Epidermal melanocyte (primary cell): ENCODE measurements at regions not wholly inside any gene's neighbourhood (a gene's known extent, or its start where the extent isn't known, plus 50 kb on each side); places are given as distances from the start of the nearest gene placed in this dataset.

Experiments used
- DNase-seq: peaks from one replicate; pipeline ENCODE4 v3.0.0; 2011; ENCODE audit warnings: low spot score; ENCODE audit not compliant: insufficient read length

DNA sequence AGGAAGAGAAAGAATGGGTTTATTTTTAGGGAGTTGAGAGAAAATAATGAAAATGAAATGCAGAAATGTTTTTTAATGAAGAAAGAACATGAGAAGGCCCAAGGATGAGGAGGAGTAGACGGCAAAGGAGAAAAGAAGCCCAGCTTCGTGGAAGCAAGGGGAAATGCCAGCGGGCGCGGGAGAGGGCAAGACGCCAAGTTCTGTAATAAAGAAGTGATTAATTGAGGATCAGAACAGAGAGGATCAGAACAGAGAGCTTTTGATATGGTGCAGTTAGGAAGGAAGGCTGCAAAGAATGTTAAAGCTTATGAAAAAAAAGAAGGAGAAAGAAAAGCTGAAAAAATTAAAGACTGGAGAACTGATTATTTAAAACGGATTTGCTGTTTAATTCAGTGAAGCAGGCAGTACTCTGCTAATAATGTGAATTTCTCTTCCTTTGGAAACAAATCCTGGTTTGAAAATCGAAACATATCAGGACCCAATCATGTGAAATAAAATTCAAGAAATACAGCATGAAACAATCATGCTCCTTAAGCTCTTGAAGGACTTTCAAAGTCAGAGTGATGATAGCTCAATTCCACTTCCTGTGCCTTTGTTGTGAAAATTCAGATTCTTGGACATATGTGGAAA lies 99.3 kb upstream of the SOX1 start:
- peak; percentile 61 for DNase-seq

DNA sequence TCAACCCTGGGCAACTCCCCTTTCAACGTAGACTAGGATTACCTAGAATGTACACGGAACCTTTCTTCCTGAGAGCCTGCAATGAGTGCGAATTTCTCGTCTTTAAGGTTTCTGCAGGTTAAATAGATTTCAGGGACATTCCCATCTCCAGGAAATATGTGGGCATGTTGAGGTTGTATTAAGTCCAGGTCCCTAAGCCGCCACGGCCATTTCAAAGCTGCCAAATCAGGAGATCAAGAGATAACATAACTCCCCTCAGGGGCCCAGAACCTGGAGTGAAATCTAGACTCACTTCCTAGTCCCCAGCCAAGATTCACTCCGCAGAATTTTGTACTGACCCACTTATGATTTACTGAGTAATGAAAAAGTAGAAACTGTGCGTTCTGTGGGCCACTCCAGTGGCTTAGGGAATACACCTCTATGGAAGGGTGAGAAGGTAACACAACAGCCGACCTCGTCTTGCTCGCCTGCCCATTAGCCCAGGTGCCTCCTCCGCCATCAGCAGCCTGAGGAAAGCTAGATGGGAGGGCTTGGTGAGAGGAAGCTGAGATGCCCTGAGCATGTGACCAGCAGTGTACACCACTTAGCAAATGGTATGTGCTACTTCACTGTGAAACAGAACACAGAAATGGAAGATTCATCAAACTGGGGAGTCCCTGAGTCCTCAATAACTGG lies 98.5 kb upstream of the SOX1 start:
- DNase-seq = no peak

DNA sequence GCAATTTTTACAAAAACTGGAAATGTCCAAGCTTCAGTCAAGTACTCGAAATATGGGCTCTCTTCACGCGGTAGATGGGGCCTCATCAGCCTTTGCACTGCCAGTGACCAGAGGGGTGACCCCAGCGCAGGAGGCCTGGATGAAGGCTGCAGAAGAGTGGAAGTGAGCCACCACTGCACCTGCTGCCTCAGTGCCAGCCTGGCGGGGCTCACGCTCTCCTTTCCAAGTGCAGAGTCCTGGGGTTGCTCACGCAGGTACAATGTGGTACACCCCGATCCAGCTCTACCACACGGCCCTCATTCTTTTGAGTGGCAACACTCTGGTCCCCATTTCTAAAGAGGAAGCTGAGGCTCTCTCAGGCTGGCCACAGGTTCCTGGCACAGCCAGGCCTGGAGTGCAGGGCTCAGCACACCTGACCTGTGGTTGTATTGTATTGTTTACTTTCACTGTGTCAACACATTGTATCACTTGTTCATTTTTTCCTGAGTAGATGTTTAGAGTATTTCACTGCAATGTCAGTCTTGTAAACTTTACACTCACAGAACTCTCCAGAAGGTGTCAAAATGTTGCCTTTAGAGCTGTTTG lies 97.3 kb upstream of the SOX1 start:
- DNase-seq = no peak

DNA sequence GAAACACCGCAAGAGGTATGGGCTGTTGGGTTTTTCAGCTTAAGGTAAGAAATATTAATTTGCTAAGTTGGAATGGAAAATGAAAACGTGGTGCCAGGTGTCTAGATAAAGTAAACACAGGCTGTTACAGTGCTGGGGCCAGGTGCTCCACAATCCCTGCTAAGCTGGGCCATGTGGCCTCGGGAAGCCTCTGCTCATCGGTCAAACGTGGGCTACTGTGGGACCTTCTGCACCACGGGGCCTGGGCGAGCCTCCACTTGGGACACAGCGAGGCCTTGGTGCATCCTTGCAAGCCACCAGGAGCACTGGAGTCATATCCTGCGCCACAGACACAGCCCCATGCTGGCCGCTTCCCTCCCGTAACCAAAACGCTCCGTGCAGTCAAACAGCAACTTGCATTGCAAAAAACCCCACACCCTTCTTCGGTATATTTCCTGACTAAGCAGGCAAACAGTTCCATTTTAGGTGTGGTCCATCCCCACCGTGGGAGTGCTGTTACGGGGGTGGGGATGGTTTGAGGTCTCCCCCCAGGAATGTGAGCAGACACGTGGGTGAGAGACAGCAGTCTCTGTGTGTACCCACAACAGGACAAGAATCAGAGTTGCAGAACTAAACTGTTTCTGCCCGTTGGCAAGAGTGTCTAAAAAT lies 96.3 kb upstream of the SOX1 start:
- DNase-seq = no peak

DNA sequence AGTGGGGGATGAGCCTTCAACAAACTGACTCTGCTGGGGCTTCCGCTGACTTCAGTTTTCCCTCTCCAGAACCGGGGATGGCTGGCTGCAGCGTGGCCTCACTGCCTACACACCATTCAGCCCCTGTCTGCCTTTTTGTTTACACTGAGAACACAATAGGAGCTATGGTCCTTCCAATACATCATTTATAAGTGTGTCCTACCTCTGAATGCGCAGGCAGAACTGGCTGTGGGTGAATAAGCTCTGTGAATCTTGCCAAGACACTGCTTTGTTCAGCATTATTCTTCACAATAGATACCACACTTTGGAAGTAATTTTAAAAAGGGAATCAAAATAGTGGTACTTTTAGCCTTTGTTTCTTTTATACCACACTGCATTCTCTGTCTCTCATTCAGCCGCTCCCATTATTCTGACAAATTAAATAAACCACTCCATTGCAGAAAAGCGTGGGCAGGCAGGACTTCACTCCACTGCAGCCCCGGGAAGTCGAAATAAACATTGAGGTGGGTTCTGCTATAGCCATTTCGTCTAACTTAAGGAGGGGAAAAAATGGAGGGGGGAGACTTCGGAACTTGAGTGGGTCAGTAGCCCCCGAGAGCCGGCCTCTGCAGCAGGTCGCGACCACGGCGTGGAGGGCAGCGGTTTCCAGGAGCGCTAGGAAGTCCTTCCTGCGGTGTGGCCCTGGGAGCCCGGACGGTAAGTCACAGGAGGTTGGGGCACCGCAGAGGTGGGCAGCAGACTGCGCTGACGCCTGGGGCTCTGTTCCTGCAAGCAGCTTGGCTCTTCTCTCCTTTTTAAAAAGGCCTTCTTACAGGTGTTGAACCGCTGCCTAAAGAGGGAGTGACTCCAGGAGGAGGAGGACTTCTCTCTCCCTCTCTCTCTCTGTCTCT lies 94.8 kb upstream of the SOX1 start:
- no peak for DNase-seq

DNA sequence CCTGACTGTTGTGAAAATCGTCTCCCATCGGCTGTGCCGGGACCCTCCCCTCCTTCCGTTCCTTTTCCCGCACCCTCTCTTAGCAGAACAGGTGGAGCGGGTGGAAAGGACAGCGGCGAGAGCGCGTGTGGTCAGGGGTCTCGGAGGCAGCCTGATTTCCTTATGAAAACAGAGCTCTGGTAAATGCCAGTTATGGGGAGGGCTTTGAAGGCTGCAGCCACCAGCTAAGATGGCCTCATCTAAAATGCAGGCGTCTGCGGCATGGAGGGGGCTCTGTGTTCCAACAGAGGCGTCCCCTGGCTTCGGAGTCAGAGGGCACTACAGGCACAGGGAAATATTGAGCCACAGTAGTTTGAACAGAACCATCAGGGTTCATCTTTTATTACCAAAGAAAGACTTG lies 93.8 kb upstream of the SOX1 start:
- no peak for DNase-seq

DNA sequence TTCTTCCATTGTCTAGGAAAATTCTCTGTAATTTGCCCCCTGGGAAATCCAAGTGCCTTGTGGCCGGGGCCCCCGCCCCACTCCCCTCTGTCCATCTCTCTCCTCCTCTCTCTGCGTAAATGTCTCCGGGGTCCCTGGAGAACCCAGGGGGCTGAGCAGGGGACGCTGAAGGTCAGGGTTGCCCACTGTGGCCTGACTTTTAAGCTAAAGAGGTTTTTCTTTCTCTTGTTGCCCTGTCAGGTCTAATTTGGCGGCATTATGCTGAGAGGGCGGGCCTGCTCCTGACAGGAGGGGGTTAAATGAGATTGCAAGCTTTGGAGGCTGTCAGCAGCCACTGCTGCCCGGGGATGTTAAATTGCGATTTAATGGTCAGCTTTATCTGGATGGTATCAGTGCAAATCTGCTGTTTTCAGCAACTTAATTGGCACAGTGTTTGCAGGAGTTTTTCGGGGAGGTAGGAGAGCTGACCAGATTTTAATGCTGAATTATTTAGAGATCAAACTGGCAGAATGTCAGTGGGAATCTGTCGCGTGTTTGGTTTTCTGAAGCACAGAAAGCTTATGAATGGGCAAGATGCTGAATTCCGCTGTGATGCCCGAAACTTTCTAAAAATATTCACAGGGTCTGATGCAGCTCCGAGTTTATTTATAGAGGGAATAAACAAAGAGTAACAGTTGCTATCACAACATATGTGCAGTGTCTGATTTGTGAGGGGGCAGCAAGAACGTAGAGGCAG lies 93.2 kb upstream of the SOX1 start:
- peak; percentile 81 for DNase-seq

DNA sequence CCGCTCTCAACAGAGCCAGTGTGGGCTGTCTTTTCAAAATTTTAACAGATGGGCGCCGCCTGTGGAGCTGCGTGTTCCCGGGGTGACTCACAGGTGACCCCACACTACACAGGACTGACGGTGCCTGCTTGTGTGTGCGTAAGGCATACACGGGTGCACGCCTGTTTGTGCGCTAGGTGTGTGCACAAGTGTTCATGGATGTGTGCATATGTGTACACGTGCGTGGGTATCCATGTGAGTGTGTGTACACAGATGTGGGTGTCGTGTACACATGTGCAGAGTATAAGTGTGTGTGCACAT lies 92.7 kb upstream of the SOX1 start:
- DNase-seq = no peak

DNA sequence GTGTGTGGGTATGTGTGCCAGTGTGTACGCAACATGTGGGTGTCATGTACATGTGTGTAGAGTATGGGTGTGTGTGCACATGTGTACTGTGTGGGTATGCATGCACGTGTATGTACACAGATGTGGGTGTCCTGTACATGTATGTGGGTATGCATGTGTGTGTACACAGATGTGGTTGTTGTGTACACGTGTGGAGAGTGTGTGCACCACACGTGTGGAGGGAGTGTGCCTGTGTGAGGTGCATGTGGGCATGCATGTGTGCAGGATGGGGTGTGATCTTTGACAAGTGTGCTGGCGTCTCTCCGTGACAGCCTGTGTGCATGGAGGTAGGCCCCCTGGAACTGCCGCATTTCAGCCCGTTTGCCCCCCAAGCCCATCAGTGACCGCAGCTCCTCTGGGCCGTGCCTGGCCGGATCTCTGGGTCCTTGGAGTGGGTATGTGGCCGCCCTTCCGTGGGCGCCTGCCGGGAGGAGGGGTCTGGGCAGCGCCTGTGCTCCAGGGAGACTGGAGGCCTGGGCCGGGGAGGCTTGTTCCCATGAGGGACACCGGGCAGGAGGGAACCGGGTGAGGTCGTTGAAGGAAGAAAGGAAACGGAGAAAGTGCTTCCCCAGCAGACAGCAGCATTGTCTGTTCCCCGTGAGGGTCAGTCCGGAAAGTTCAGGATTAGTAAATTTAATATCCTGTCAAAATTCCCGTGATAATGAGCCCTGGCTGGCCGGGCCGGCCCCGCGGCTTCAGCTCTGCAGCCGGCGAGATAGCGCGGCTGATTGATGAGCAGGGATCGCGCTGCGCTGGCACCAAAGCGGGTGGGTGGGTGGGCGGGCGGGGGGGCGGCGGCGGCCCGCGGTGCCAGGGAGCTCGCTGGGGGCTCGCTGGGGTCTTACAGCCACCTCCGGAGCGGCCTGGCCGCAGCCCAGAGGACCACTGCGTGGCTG lies 91.1 kb upstream of the SOX1 start:
- no peak for DNase-seq

DNA sequence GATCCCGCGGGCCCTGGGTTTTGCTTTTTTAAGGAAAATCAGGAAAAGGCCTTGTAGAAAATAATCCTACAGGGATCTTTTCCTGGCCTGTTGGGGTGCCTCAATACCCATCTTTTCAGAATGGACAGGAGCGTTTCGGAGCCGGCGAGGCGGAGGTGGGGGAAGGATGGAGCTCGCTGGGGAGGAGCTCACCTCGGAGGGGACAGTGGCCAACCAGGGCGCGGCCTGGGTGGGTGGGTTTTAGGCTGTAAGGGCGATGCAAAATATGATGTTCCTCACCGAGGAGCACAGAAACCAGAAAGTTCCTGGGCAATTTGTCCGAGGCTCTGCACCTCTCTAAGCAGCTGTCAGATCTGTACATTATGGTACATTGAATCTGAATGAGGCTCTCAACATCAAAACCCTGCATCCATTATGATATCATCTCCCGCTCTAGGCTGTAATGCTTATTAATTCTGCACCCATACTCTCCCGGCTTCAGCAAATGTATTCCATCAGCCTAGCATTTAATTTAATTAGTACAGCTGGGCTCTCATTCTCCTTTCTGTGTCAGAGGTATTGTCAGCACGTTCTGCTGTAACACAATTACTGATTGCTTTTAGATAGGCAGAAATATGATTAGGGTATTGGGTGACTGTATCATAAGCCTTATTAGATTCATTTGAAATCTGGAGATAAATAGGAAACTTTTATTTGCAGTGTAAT lies 90.3 kb upstream of the SOX1 start:
- DNase-seq = no peak

DNA sequence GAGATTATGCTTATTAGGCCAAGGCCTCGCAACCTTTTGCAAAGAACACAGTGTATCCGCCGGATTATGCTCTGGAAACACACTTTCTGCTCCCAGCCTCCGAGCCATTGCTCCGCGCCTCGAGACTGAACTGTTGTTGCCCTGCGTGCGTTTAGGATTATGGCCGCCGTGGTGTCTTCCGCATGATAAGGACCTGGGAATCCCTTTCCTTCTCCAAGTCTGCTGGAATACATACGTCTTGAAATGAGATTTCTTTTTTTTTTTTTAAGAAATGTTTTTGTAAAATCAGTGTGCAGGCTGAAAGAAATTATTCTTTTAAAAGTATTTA lies 89.8 kb upstream of the SOX1 start:
- DNase-seq = no peak

DNA sequence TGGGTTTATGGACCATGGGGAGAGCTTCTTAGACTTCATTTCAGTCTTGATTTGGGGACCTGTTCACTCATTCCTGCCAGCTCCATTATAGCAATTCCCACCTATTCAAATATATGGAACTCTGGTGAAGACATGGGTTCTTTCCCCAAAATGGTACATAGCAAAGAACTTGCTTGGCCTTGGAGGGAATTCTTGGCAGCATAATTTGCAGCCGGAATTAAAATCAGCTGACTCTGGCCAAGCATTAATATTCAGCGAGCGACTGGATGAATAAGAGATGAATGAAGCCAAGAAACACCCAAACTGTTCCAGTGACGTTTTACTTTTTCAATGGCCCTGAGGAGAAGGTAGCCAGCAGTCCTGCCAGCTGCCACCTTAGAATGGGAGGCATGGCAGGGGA lies 88.4 kb upstream of the SOX1 start:
- no peak for DNase-seq

DNA sequence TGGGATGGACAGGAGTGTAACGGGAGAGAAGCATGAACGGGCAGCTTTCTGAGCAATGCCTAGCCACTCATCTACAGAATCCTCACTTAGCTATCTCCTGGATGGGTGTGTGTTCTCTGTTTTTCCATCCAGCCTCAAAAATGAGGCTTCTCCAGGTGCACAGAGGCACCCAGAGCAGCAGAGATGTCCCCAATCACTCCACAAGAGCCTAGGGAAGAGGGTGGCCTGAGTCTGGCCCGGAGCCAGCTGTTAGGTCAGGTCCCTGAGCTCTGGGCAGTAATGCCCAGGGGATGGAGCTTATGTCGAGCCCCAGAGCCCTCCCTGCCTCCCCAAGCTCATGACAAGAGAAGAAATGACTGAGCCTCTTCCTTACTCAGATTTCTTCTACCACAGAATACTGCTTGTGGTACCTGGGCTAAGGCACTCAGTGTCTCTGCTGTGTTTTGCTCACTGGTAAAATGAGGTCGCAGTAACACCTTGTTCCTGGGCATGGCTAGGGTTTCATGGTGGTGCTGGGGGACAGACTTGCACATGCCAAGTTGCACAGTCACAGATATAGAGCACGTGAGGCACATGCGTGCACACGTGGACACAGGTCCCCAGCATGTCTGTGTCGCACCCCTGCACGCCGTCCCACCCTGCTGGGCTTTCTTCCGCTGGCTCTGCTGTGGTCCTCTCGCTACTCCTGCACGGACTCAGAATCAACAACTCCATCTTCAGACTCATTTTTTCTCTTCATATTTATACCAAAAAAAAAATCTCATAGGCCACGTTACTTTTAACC lies 86.6 kb upstream of the SOX1 start:
- DNase-seq = no peak

DNA sequence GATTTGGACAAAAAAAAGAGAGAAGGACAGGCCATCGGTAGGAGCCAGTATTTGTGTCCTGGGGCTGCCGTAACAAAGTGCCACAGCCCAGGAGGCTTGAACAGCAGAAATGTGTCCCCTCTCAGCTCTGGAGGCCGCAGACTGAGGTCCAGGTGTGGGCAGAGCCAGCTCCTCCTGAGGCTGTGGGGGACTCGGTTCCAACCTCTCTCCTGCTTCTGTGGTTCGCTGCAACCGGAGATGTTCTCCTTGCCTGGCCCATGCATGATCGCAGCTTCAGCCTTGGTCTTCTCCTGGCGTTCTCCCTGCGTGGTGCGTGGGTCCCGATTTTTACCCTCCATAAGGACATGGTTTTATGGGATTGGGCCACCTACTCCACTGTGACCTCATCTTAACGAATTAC lies 85.9 kb upstream of the SOX1 start:
- no peak for DNase-seq

DNA sequence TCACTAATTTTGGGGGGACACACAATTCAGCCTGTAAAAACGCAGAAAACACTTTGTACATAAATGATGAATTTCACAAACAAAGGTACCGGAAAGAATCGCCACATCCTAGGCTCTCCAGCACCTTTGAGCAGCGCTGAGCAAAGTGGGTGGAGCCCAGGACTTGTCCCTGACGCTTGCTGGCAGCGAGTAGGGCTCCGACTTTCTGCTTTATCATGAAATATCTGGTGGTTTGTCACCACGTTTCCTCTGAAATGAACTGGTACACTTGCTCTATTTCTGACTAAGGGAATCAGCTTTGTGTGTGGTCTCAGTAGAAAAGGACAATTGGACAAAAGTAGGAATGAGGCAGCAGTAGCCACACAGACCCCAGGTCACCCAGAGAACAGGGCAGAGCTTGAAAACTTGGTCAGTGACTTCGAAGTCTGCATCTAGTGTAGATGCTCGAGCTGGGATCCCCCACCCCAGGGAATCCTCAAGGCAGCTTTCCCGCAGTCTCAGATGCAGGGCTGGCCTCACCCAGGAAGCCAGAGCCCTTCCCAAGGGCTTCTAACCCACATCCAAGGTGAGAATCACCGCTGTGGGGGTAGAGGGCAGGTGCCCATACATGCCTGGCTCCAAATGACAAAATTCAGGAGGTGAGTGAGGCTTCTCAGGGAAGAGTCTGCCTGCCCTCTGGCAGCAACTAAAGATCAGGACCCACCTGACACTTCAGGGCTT lies 85.3 kb upstream of the SOX1 start:
- no peak for DNase-seq

DNA sequence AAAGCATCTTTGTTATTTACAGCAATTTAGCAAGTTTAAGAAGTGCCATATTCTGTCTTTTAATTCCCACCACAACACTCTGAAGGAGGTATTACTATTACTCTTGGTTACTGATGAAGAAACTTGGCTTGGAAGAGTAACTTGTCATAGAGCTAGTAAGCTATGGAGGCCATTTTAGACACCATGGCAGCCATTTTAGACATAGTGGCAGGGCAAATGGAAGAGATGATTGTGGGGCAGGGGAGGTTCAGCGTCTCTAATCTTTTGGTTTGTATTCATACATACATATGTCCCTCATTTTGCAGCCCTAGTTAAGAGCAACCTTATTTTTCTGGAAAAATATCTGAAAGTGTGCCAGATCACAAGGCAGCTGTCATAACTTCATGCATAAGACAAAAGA lies 82.6 kb upstream of the SOX1 start:
- no peak for DNase-seq

DNA sequence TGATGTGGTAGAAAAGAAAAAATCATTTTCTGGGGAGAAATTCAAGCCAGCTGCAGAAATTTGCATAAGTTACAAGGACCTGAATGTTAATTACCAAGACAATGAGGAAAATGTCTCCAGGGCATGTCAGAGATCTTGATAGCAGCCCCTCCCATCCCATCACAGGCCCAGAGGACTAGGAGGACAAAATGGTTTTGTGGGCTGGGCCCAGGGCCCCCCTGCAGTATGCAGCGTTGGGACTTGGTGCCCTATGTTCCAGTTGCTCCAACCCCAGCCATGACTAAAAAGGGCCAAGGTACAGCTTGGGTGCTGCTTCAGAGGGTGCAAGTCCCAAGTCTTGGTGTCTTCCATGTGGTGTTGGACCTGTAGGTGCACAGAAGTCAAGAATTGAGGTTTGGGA lies 76.6 kb upstream of the SOX1 start:
- DNase-seq = no peak

DNA sequence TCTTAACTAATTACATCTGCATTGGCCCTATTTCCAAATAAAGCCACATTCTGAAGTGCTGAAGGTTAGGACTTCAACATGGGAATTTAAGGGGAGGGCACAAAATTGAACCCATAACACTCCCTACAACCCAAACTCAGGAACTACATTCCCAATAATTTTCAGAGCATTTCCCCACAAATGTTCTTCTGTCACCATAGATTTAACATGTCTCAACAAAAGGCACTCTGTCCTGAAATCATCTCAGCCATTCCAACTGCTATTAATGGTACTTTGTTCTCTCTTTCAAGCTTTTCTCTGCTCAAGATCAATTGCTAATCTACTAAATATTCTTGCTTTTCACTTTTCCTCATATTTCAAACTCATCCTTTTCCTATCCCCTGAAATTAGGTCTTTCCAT lies 74.0 kb upstream of the SOX1 start:
- DNase-seq = no peak
